ENCODE measurements at regions not wholly inside any gene's neighbourhood (a gene's known extent, or its start where the extent isn't known, plus 50 kb on each side); places are given as distances from the start of the nearest gene placed in this dataset. TPM values are rescaled to one million over a fixed set of nuclear protein-coding genes. Genes with fewer than 3 reads are reported as not detected.

Small RNA genes in the stretch of these regions (small RNA-seq; reads per million reads assigned to genes)
- not detected for gene RN7SL705P

Measured in HT1080 (cell line).